NCI-H69 (cell line): ENCODE measurements at regions not wholly inside any gene's neighbourhood (a gene's known extent, or its start where the extent isn't known, plus 50 kb on each side); places are given as distances from the start of the nearest gene placed in this dataset.
"Not testable (repeated sequence)": the region's sequence is repeated elsewhere in the genome, so short reads cannot be mapped to it uniquely, and the experiment has no call there.

ENCODE experiments used
- DNase-seq: peaks from one replicate; lab custom pipeline; 2025; lab: John Stamatoyannopoulos, UW

- DNase-seq, result peak; percentile 77
Observed at GRCh38 chr4:181796502-181796901, 446.7 kb upstream of the TENM3 start.

- DNase-seq, result no peak
Observed at GRCh38 chr4:181798536-181798935, 444.7 kb upstream of the TENM3 start.

GRCh38 chr4:181799561-181800069 lies 443.6 kb upstream of the TENM3 start:
- peak; percentile 59 for DNase-seq

DNA sequence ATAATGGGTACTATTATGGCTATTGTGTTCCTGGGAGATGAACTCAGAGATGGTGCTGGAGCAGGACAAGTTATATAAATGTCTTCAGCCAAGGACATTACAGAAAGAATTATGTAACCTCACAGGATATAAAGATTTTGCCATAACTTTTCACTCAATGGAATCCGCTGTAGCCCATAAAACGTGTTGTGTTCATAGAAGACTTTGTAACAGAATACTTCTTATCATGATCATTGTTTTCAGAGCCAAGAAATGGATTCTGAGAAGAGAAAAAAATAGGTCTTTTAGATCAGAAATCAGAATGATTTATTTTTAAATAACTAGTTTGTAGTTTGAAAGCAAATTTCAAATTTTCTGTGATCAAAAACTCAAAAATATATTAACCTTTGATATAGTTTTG lies 441.0 kb upstream of the TENM3 start:
- DNase-seq, result no peak

DNA sequence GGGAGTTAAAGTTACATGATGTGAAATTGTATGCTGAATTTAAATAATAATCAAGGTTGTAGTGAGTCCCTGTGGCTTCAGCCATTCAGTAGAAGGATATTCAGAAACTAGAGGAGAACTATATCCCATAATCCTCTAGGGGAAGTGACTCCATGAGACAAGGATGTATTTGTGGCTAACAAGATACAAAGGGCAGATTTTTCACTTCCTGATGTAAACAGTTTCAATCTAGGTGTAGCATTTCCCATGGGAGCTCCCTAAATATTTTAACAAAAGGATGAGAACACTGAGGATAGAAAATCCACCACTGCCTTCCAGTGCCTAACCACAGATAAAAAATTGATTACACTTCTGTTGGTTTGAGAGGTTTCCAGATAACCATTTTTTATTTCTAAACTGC lies 435.4 kb upstream of the TENM3 start:
- no peak for DNase-seq

GRCh38 chr4:181810711-181811110 lies 432.5 kb upstream of the TENM3 start:
- DNase-seq, result no peak

GRCh38 chr4:181811550-181811949 lies 431.7 kb upstream of the TENM3 start:
- not testable (repeated sequence) for DNase-seq

GRCh38 chr4:181819946-181820345 lies 423.3 kb upstream of the TENM3 start:
- DNase-seq, result peak; percentile 81

DNA sequence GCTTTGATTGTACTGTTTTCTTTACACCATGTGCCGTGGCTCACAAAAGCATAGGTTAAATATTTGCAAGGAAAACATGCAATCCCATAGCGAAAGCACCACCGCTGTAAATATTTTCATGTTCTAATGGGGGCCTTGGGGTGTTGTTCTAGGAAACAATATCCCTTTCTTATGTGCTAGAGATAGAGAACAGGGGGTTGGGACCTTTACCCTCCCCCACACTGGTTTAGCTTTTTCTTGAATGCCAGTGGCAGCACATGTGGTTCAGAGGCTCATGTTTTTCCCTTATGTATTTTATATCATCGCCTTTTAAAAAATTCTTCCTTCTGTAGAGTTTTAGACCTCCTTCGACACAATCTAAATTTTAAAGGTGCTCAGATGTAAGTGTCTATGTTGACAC lies 422.6 kb upstream of the TENM3 start:
- DNase-seq, result peak; percentile 75

GRCh38 chr4:181821039-181822004 lies 421.9 kb upstream of the TENM3 start:
- DNase-seq, result peak; percentile 75

DNA sequence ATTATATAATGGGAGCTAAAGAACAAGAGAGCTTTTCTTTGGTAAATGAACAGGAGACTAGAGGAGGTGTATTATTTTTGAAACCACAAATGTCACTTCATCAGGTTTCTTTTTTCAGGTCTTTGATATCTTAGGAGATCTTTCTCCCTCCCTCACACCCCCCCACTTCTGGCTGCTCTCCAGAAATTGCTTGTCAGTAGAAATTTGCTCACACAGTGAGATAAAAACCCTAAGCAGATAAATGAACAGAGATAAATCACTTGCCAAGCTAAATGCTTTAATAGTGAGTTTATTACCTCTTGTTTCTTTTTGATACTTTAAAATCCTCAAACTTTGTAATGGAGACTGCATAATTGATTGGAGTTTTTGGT lies 421.2 kb upstream of the TENM3 start:
- DNase-seq, result peak; percentile 81

- peak; percentile 55 for DNase-seq
Observed at GRCh38 chr4:181823183-181823582, 420.0 kb upstream of the TENM3 start.

DNA sequence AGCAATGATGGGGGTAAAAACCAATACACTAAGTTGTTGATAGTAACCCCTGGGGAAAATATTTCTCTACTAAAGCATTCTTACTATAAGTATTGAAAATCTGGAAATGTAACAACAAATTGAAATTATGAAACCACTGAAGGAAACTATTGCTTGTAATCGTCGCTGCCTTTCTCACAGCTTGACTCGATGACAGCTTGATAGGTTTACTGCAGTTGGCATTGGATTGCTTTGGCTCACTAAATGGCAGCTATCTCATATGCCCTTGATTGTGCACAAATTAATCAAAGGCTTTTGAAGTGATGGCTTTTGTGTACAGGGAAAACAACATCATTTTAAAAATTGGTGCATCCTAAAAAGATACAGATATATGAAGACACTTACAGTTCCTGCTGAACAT lies 419.6 kb upstream of the TENM3 start:
- peak; percentile 14 for DNase-seq

DNA sequence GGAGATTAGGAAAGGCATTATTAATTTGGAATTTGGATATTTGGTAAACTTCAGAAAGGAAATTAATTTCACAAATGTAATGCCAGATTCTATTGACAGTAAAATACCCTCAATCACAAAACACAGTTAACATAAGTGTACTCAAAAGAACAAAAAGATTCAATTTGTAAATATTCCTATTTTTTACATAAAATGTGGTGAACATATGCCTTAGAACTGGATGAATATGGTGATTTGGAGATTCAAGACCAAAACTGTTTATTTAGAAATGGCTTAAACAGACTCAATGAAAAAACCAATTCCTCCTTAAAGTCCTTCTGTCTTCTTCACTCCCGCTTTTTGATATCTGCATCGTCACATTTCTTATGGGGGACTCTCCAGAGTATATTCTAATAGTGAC lies 417.6 kb upstream of the TENM3 start:
- no peak for DNase-seq

DNA sequence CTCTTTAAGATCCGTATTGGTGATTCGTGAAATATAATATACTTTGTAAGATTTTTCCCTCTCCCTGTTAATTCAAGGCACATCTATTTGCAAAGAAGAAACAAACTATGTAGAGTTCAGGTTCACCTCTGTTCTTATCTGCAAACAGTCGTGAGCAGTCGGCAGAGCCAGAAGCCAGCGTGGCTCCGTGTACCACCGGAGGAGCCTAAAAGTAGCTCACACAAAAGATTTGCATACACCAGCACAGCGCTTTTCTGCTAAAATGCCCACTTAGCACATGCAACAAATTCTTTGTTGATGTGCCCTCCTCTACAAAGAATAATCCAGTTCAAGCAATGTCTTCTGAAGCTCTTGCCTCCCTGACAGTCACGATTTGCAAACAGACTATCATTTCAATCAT lies 416.0 kb upstream of the TENM3 start:
- peak; percentile 85 for DNase-seq

DNA sequence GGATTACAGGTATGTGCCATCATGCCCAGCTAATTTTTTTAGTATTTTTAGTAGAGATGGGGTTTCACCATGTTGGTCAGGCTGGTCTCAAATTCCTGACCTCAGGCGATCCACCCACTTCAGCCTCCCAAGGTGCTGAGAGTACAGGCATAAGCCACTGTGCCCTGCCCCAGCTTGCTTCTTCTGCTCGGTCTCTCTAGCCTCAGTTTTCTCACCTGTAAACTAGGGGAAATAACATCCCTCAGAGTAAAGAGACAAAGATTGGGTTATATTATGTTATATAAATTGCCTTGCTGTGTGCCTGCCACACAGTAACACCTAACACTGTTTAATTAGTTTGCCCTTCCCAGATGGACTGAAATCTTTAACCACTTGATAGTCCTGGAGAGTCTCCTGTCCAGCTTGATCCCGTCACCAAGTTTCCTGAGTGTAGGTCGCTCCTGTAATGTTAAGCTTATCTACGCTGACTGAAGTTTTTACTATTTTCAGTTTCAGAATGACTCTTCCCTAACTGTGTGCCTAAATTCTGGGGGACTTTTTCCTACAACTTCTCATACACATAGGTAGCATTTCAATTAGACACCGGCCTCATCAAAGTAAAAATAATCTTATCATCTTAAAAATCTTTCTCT lies 412.7 kb upstream of the TENM3 start:
- DNase-seq, result no peak

- DNase-seq, result no peak
Observed at GRCh38 chr4:181834071-181834470, 409.1 kb upstream of the TENM3 start.

- DNase-seq, result peak; percentile 31
Observed at GRCh38 chr4:181835348-181835747, 407.9 kb upstream of the TENM3 start.

DNA sequence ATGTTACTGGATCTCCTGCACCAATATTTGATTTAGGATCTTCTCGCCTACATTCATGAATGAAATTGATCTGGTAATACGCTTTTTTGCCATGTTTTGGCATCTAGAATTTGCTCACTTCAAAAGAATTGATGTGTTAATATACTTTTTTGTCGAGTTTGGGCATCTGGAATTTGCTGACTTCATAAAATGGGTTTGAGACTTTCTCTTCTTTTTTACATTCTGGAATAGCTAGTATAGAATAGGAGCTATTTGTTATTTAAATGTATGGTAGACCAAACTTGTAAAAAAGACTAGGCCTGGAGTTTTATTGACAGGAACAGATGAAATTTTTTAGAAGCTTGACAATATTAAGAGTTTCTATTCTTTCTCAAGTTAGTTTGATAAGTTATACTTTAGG lies 404.9 kb upstream of the TENM3 start:
- no peak for DNase-seq

- DNase-seq, result not testable (repeated sequence)
Observed at GRCh38 chr4:181843797-181844196, 399.4 kb upstream of the TENM3 start.

DNA sequence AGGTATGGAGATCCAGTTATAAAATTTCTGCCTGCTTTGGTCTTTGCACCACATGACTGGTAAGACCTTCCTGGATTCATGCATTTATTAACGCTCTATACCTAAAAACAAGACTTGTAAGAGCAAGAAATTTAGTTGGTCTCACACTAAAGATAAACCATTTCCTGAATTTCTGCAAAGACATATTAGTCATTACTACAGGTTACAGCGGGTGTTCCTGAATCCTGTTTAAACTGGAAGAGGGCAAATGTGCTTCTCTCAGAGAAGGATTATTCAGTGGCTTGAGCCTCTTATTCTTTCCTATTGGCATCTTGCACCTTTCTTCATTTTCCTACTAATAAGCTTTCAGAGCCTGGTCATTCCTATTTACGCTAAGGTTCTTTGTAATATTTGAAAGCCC lies 397.6 kb upstream of the TENM3 start:
- no peak for DNase-seq

- DNase-seq, result no peak
Observed at GRCh38 chr4:181846934-181847333, 396.3 kb upstream of the TENM3 start.

DNA sequence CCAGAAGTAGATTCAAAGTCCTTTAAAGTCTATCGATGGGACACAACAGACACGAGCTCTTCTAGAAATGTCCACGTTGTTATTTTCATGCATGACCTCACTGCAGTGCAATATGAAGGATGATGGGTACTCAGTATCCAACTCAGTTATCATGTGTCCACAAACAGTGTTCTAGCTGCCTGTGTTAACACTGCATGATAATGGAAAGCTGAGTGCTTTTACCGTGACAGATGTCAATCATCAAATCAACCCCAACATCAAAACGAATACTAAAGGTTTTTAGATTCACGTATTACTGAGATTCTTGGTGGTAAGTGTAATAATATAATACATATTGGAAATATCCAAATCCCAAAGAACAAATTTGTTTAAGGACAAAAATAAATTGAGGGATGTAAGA lies 394.8 kb upstream of the TENM3 start:
- no peak for DNase-seq
